Liver (tissue), 8 donors: ENCODE measurements at regions not wholly inside any gene's neighbourhood (a gene's known extent, or its start where the extent isn't known, plus 50 kb on each side); places are given as distances from the start of the nearest gene placed in this dataset.

ENCODE experiments used
- DNase-seq: peaks from one replicate; pipeline ENCODE4 v3.0.0-alpha.2; 2017; ENCODE audit warnings: low spot score
- H3K27ac ChIP-seq, 2 donors: one replicate each; pipeline ENCODE4 v1.7.0; 2013; ENCODE audit warnings: inconsistent platforms in 2 of 2, low read length in 2 of 2, control low read depth in 1 of 2, low read depth in 1 of 2, mild to moderate bottlenecking in 1 of 2
- H3K27me3 ChIP-seq, 4 donors: one replicate each; pipeline versions ENCODE4 v1.6.1 to v1.7.0; 2013; ENCODE audit warnings: low read length in 3 of 4, inconsistent platforms in 1 of 4, mild to moderate bottlenecking in 1 of 4, moderate library complexity in 1 of 4; ENCODE audit not compliant: control insufficient read depth in 4 of 4, insufficient read depth in 4 of 4
- H3K36me3 ChIP-seq, 4 donors: one replicate each; pipeline versions ENCODE4 v1.6.1 to v1.7.0; 2013; ENCODE audit warnings: low read length in 3 of 4, mild to moderate bottlenecking in 3 of 4, low read depth in 1 of 4, moderate library complexity in 1 of 4; ENCODE audit not compliant: control insufficient read depth in 4 of 4, insufficient read depth in 3 of 4
- H3K4me1 ChIP-seq, 4 donors: one replicate each; pipeline versions ENCODE4 v1.6.1 to v1.7.0; 2013; ENCODE audit warnings: low read length in 3 of 4, mild to moderate bottlenecking in 3 of 4, moderate library complexity in 1 of 4; ENCODE audit not compliant: control insufficient read depth in 4 of 4, insufficient read depth in 4 of 4
- H3K4me3 ChIP-seq, 3 donors: one replicate each; pipeline versions ENCODE4 v1.6.1 to v1.7.0; 2013; ENCODE audit warnings: low read length in 3 of 3, control low read depth in 1 of 3, low read depth in 1 of 3, mild to moderate bottlenecking in 1 of 3
- H3K9ac ChIP-seq, 2 donors: one replicate each; pipeline ENCODE4 v1.7.0; 2013; ENCODE audit warnings: low read length in 2 of 2, mild to moderate bottlenecking in 2 of 2, moderate library complexity in 2 of 2, control low read depth in 1 of 2, low read depth in 1 of 2
- H3K9me3 ChIP-seq, 4 donors: one replicate each; pipeline versions ENCODE4 v1.6.1 to v1.7.0; 2013; ENCODE audit warnings: low read length in 3 of 4; ENCODE audit not compliant: control insufficient read depth in 4 of 4
- EGR1 ChIP-seq, 2 donors: IDR thresholded peaks; 2 replicates each; pipeline ENCODE4 v1.6.1; 2016 to 2018; ENCODE audit warnings: antibody characterized with exemption in 2 of 2, low read depth in 2 of 2
- GABPA ChIP-seq, 2 donors: IDR thresholded peaks in 1 of 2; conservative IDR thresholded peaks in 1 of 2; 2 replicates each; pipeline ENCODE4 v1.6.1; 2016; ENCODE audit warnings: antibody characterized with exemption in 2 of 2, mild to moderate bottlenecking in 1 of 2, moderate library complexity in 1 of 2
- HNF4A ChIP-seq, 2 donors: conservative IDR thresholded peaks; 2 replicates each; pipeline ENCODE4 v1.6.1; 2016; ENCODE audit warnings: antibody characterized with exemption in 2 of 2, mild to moderate bottlenecking in 2 of 2
- JUND ChIP-seq, 2 donors: IDR thresholded peaks; 2 replicates each; pipeline ENCODE4 v1.6.1; 2016; ENCODE audit warnings: antibody characterized with exemption in 2 of 2
- MAX ChIP-seq: IDR thresholded peaks from 2 replicates; pipeline ENCODE4 v1.6.1; 2016; ENCODE audit warnings: antibody characterized with exemption
- NR2F2 ChIP-seq: IDR thresholded peaks from 2 replicates; pipeline ENCODE4 v1.6.1; 2016; ENCODE audit warnings: antibody characterized with exemption
- RAD21 ChIP-seq, 2 donors: IDR thresholded peaks; 2 replicates each; pipeline ENCODE4 v1.6.1; 2016; ENCODE audit warnings: antibody characterized with exemption in 2 of 2, mild to moderate bottlenecking in 2 of 2
- RXRA ChIP-seq, 2 donors: IDR thresholded peaks; 2 replicates each; pipeline ENCODE4 v1.6.1; 2017 to 2018; ENCODE audit warnings: antibody characterized with exemption in 2 of 2, mild to moderate bottlenecking in 1 of 2
- SP1 ChIP-seq: IDR thresholded peaks from 2 replicates; pipeline ENCODE4 v1.6.1; 2018; ENCODE audit warnings: antibody characterized with exemption, mild to moderate bottlenecking
- TAF1 ChIP-seq: conservative IDR thresholded peaks from 2 replicates; pipeline ENCODE4 v1.6.1; 2016; ENCODE audit warnings: antibody characterized with exemption, mild to moderate bottlenecking
- YY1 ChIP-seq: IDR thresholded peaks from 2 replicates; pipeline ENCODE4 v1.6.1; 2016; ENCODE audit warnings: antibody characterized with exemption, mild to moderate bottlenecking
- ZBTB33 ChIP-seq: IDR thresholded peaks from 2 replicates; pipeline ENCODE4 v1.6.1; 2016; ENCODE audit warnings: antibody characterized with exemption
- WGBS: extraction: QIAGEN DNeasy Blood & Tissue Kit; methylation state at CpG from one replicate; pipeline ENCODE4 v1.1.7; 2013; 5-methylcytosine and 5-hydroxymethylcytosine counted together
- TF ChIP-seq, protein P1 (sequence below): IDR thresholded peaks from 2 replicates; pipeline ENCODE4 v1.6.1; 2016; ENCODE audit warnings: antibody characterized with exemption, mild to moderate bottlenecking
- TF ChIP-seq, protein P2 (sequence below): fragments of 150-350 bp; IDR thresholded peaks from 2 replicates; pipeline ENCODE4 v1.5.1; 2017; ENCODE audit warnings: improper control_type of control experiment, low read depth, low read length; ENCODE audit not compliant: missing input control
- TF ChIP-seq, protein P3 (sequence below): IDR thresholded peaks from 2 replicates; pipeline ENCODE4 v1.6.1; 2016; ENCODE audit warnings: antibody characterized with exemption
- donor health status: healthy.
- donor health status: healthy.
- donor health status: healthy.
- donor health status: healthy.
- donor health status: healthy.

GRCh38 chrX:129361576-129361975, 161.7 kb downstream of the SMARCA1 start:
- 73% methylated on average over 5 of the region's 5 CpGs for WGBS
- Histone ChIP-seq H3K27me3 (no peaks in the 10 kb centered on the region), H3K4me3 (no peak overlapping the region), H3K4me1 (no peaks in the 10 kb centered on the region), H3K36me3 (no peaks in the 10 kb centered on the region), H3K9ac (no peak overlapping the region), H3K9me3 (no peaks in the 10 kb centered on the region), H3K27ac (no peak overlapping the region)
- no peak for DNase-seq
- TF ChIP-seq RAD21 (IDR thresholded peaks at IDR 0.05), result no peak
- TF ChIP-seq, protein P1, sequence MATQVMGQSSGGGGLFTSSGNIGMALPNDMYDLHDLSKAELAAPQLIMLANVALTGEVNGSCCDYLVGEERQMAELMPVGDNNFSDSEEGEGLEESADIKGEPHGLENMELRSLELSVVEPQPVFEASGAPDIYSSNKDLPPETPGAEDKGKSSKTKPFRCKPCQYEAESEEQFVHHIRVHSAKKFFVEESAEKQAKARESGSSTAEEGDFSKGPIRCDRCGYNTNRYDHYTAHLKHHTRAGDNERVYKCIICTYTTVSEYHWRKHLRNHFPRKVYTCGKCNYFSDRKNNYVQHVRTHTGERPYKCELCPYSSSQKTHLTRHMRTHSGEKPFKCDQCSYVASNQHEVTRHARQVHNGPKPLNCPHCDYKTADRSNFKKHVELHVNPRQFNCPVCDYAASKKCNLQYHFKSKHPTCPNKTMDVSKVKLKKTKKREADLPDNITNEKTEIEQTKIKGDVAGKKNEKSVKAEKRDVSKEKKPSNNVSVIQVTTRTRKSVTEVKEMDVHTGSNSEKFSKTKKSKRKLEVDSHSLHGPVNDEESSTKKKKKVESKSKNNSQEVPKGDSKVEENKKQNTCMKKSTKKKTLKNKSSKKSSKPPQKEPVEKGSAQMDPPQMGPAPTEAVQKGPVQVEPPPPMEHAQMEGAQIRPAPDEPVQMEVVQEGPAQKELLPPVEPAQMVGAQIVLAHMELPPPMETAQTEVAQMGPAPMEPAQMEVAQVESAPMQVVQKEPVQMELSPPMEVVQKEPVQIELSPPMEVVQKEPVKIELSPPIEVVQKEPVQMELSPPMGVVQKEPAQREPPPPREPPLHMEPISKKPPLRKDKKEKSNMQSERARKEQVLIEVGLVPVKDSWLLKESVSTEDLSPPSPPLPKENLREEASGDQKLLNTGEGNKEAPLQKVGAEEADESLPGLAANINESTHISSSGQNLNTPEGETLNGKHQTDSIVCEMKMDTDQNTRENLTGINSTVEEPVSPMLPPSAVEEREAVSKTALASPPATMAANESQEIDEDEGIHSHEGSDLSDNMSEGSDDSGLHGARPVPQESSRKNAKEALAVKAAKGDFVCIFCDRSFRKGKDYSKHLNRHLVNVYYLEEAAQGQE, result no peak
- no peak for TF ChIP-seq GABPA (IDR thresholded peaks at IDR 0.05 in 1 of 2, conservative IDR thresholded peaks at IDR 0.05 in 1 of 2)
- TF ChIP-seq, protein P2, sequence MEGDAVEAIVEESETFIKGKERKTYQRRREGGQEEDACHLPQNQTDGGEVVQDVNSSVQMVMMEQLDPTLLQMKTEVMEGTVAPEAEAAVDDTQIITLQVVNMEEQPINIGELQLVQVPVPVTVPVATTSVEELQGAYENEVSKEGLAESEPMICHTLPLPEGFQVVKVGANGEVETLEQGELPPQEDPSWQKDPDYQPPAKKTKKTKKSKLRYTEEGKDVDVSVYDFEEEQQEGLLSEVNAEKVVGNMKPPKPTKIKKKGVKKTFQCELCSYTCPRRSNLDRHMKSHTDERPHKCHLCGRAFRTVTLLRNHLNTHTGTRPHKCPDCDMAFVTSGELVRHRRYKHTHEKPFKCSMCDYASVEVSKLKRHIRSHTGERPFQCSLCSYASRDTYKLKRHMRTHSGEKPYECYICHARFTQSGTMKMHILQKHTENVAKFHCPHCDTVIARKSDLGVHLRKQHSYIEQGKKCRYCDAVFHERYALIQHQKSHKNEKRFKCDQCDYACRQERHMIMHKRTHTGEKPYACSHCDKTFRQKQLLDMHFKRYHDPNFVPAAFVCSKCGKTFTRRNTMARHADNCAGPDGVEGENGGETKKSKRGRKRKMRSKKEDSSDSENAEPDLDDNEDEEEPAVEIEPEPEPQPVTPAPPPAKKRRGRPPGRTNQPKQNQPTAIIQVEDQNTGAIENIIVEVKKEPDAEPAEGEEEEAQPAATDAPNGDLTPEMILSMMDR, result no peak
- TF ChIP-seq HNF4A (conservative IDR thresholded peaks at IDR 0.05), result no peak
- no peak for TF ChIP-seq JUND (IDR thresholded peaks at IDR 0.05)
- TF ChIP-seq ZBTB33, result no peak
- TF ChIP-seq SP1, result no peak
- no peak for TF ChIP-seq RXRA (IDR thresholded peaks at IDR 0.05)
- TF ChIP-seq, protein P3, sequence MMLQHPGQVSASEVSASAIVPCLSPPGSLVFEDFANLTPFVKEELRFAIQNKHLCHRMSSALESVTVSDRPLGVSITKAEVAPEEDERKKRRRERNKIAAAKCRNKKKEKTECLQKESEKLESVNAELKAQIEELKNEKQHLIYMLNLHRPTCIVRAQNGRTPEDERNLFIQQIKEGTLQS, result no peak
- no peak for TF ChIP-seq NR2F2
- TF ChIP-seq MAX, result no peak
- no peak for TF ChIP-seq YY1
- TF ChIP-seq TAF1, result no peak
- TF ChIP-seq EGR1 (IDR thresholded peaks at IDR 0.05; ENCODE audit: low read depth in 2 of 2), result no peak

GRCh38 chrX:129360175-129360574, 163.1 kb downstream of the SMARCA1 start:
- no peak overlapping the region for H3K9ac ChIP-seq
- 26% methylated on average over 5 of the region's 5 CpGs for WGBS
- no peaks in the 10 kb centered on the region for H3K36me3 ChIP-seq
- no peaks in the 10 kb centered on the region for H3K27me3 ChIP-seq
- H3K9me3 ChIP-seq, result no peaks in the 10 kb centered on the region
- no peaks in the 10 kb centered on the region for H3K4me1 ChIP-seq
- H3K27ac ChIP-seq, result no peak overlapping the region
- TF ChIP-seq, protein P2, result peak; percentile 56
- no peak for TF ChIP-seq MAX
- peak; percentile 76 to 91 for TF ChIP-seq RAD21 (IDR thresholded peaks at IDR 0.05)
- DNase-seq, result peak; percentile 33
- H3K4me3 ChIP-seq, result no peak overlapping the region
